Neuronal stem cell (in vitro differentiated cells): ENCODE measurements at regions not wholly inside any gene's neighbourhood (a gene's known extent, or its start where the extent isn't known, plus 50 kb on each side); places are given as distances from the start of the nearest gene placed in this dataset.

Source experiments
- DNase-seq: peaks from one replicate; pipeline ENCODE4 v3.0.0-alpha.2; 2013; ENCODE audit warnings: low spot score
- H2AFZ ChIP-seq: one replicate; pipeline ENCODE4 v1.6.1; 2013; ENCODE audit warnings: mild to moderate bottlenecking, low read length, inconsistent platforms
- H2AK5ac ChIP-seq: 2 replicates; pipeline ENCODE4 v1.6.1; 2013; ENCODE audit warnings: low read depth, mild to moderate bottlenecking, inconsistent platforms, low read length, moderate library complexity, mixed read lengths
- H2BK120ac ChIP-seq: 2 replicates; pipeline ENCODE4 v1.6.1; 2013; ENCODE audit warnings: low read depth, mild to moderate bottlenecking, inconsistent platforms, low read length, moderate library complexity, mixed read lengths
- H2BK12ac ChIP-seq: one replicate; pipeline ENCODE4 v1.6.1; 2013; ENCODE audit warnings: low read length, inconsistent platforms
- H2BK15ac ChIP-seq: 2 replicates; pipeline ENCODE4 v1.6.1; 2013; ENCODE audit warnings: mild to moderate bottlenecking, low read length, inconsistent platforms, mixed read lengths
- H2BK5ac ChIP-seq: one replicate; pipeline ENCODE4 v1.6.1; 2013; ENCODE audit warnings: inconsistent platforms, mild to moderate bottlenecking, low read length, moderate library complexity
- H3K14ac ChIP-seq: one replicate; pipeline ENCODE4 v1.6.1; 2013; ENCODE audit warnings: low read length, inconsistent platforms
- H3K18ac ChIP-seq: 2 replicates; pipeline ENCODE4 v1.6.1; 2013; ENCODE audit warnings: low read length, inconsistent platforms
- H3K23ac ChIP-seq: 2 replicates; pipeline ENCODE4 v1.6.1; 2013; ENCODE audit warnings: low read depth, mild to moderate bottlenecking, mixed read lengths, low read length, inconsistent platforms; ENCODE audit not compliant: poor library complexity
- H3K27ac ChIP-seq: replicated peaks from 3 replicates; pipeline ENCODE4 v1.5.1; 2013; ENCODE audit warnings: low read length, inconsistent platforms
- H3K27me3 ChIP-seq, 3 experiments: 2 replicates each; pipeline ENCODE4 v1.6.1; 2013; ENCODE audit warnings: low read length in 3 of 3, mild to moderate bottlenecking in 2 of 3, inconsistent platforms in 1 of 3, low read depth in 1 of 3, mixed read lengths in 1 of 3, moderate library complexity in 1 of 3; ENCODE audit not compliant: control insufficient read depth in 3 of 3, insufficient read depth in 3 of 3
- H3K36me3 ChIP-seq, 2 donors: replicated peaks in 1 of 2; 2 replicates each; pipeline ENCODE4 v1.6.1; 2013; ENCODE audit warnings: low read length in 2 of 2; ENCODE audit not compliant: control insufficient read depth in 2 of 2, insufficient read depth in 2 of 2
- H3K4ac ChIP-seq: 2 replicates; pipeline ENCODE4 v1.6.1; 2013; ENCODE audit warnings: inconsistent platforms, mild to moderate bottlenecking, low read length, moderate library complexity
- H3K4me1 ChIP-seq, 2 donors: 1 replicate in 1 of 2; 2 replicates in 1 of 2; pipeline ENCODE4 v1.6.1; 2013; ENCODE audit warnings: low read length in 2 of 2, low read depth in 1 of 2; ENCODE audit not compliant: control insufficient read depth in 2 of 2, insufficient read depth in 1 of 2
- H3K4me2 ChIP-seq: one replicate; pipeline ENCODE4 v1.6.1; 2013; ENCODE audit warnings: mild to moderate bottlenecking, low read length, inconsistent platforms; ENCODE audit not compliant: insufficient read depth, poor library complexity, severe bottlenecking
- H3K4me3 ChIP-seq, 2 donors: 2 replicates each; pipeline ENCODE4 v1.5.1; 2013; ENCODE audit warnings: low read length in 2 of 2, mild to moderate bottlenecking in 2 of 2, inconsistent platforms in 1 of 2, moderate library complexity in 1 of 2
- H3K79me1 ChIP-seq: one replicate; pipeline ENCODE4 v1.6.1; 2013; ENCODE audit warnings: low read depth, mild to moderate bottlenecking, inconsistent platforms, low read length, moderate library complexity
- H3K9ac ChIP-seq: one replicate; pipeline ENCODE4 v1.6.1; 2013; ENCODE audit warnings: mild to moderate bottlenecking, low read depth, low read length, inconsistent platforms; ENCODE audit not compliant: poor library complexity
- H3K9me3 ChIP-seq, 2 donors: replicated peaks in 1 of 2; 2 replicates each; pipeline versions ENCODE3 to v1.6.1; 2013; ENCODE audit warnings: low read length in 2 of 2, mild to moderate bottlenecking in 2 of 2, inconsistent platforms in 1 of 2, low read depth in 1 of 2, mixed read lengths in 1 of 2, moderate library complexity in 1 of 2; ENCODE audit not compliant: control insufficient read depth in 2 of 2, insufficient read depth in 1 of 2
- H4K8ac ChIP-seq: one replicate; pipeline ENCODE4 v1.6.1; 2013; ENCODE audit warnings: low read depth, mild to moderate bottlenecking, inconsistent platforms, low read length, moderate library complexity
- H4K91ac ChIP-seq: one replicate; pipeline ENCODE4 v1.6.1; 2013; ENCODE audit warnings: low read length, low read depth, mild to moderate bottlenecking, inconsistent platforms; ENCODE audit not compliant: poor library complexity
- WGBS, 2 donors: extraction: QIAGEN DNeasy Blood & Tissue Kit; methylation state at CpG; one replicate each; pipeline ENCODE4 v1.1.7; 2013; ENCODE audit warnings: missing lambda C conversion rate in 2 of 2, mixed read lengths in 1 of 2; ENCODE audit not compliant: insufficient read length in 2 of 2, insufficient replicate concordance in 1 of 2; ENCODE audit errors: extremely low coverage in 2 of 2; 5-methylcytosine and 5-hydroxymethylcytosine counted together

- Histone ChIP-seq H2BK5ac (no peak overlapping the region), H3K9me3 (no peaks in the 10 kb centered on the region), H3K4me2 (no peak overlapping the region), H3K79me1 (no peaks in the 10 kb centered on the region), H3K18ac (no peak overlapping the region), H3K4me1 (no peaks in the 10 kb centered on the region), H2AK5ac (no peak overlapping the region), H3K9ac (no peak overlapping the region), H2BK12ac (no peak overlapping the region), H3K14ac (no peak overlapping the region), H3K4me3 (no peak overlapping the region), H2BK120ac (no peak overlapping the region), H3K36me3 (no peaks in the 10 kb centered on the region), H3K27me3 (no peaks in the 10 kb centered on the region), H3K4ac (no peak overlapping the region), H2AFZ (no peak overlapping the region), H2BK15ac (no peak overlapping the region), H4K91ac (no peak overlapping the region), H3K23ac (no peak overlapping the region), H4K8ac (no peak overlapping the region), H3K27ac (no peak overlapping the region)
- whole genome bisulfite sequencing, 2 donors, result no CpG with 5 or more reads among the region's 2 CpGs
- DNase-seq, result no peak
These were observed 132.6 kb upstream of the CCL2 start for GRCh38 chr17:34122515-34122914.

GRCh38 chr17:34125010-34125409 is 130.1 kb upstream of the CCL2 start:
- Histone ChIP-seq H2BK120ac (no peak overlapping the region), H4K8ac (no peak overlapping the region), H2AK5ac (no peak overlapping the region), H3K4me3 (no peak overlapping the region), H3K4me1 (no peaks in the 10 kb centered on the region), H3K4ac (no peak overlapping the region), H3K9me3 (no peaks in the 10 kb centered on the region), H2BK5ac (no peak overlapping the region), H2BK15ac (no peak overlapping the region), H2AFZ (no peak overlapping the region), H3K79me1 (no peaks in the 10 kb centered on the region), H3K27me3 (no peaks in the 10 kb centered on the region), H3K9ac (no peak overlapping the region), H3K23ac (no peak overlapping the region), H4K91ac (no peak overlapping the region), H3K4me2 (no peak overlapping the region), H2BK12ac (no peak overlapping the region), H3K14ac (no peak overlapping the region), H3K36me3 (no peaks in the 10 kb centered on the region), H3K18ac (no peak overlapping the region), H3K27ac (no peak overlapping the region)
- no CpG with 5 or more reads among the region's 6 CpGs for WGBS, 2 donors
- DNase-seq, result no peak

GRCh38 chr17:34125921-34126320 is 129.2 kb upstream of the CCL2 start:
- no peak overlapping the region for H2BK15ac ChIP-seq
- no peak overlapping the region for H2BK120ac ChIP-seq
- H3K23ac ChIP-seq, result no peak overlapping the region
- H3K9me3 ChIP-seq, result no peaks in the 10 kb centered on the region
- no peak overlapping the region for H4K8ac ChIP-seq
- no peak overlapping the region for H3K18ac ChIP-seq
- H2AK5ac ChIP-seq, result no peak overlapping the region
- no peak overlapping the region for H3K4ac ChIP-seq
- H3K27ac ChIP-seq, result no peak overlapping the region
- H3K27me3 ChIP-seq, result no peaks in the 10 kb centered on the region
- H4K91ac ChIP-seq, result no peak overlapping the region
- no peak overlapping the region for H3K4me2 ChIP-seq
- no peaks in the 10 kb centered on the region for H3K36me3 ChIP-seq
- no peak overlapping the region for H2BK12ac ChIP-seq
- H3K79me1 ChIP-seq, result no peaks in the 10 kb centered on the region
- DNase-seq, result no peak
- H3K14ac ChIP-seq, result no peak overlapping the region
- no peak overlapping the region for H2BK5ac ChIP-seq
- H3K4me1 ChIP-seq, result peaks cover 0 to 2% of the 10 kb centered on the region in 2 donors
- no peak overlapping the region for H2AFZ ChIP-seq
- no peak overlapping the region for H3K4me3 ChIP-seq
- no CpG with 5 or more reads among the region's 3 CpGs for WGBS, 2 donors
- H3K9ac ChIP-seq, result no peak overlapping the region

GRCh38 chr17:34126496-34126895 is 128.6 kb upstream of the CCL2 start:
- H3K36me3 ChIP-seq, result no peaks in the 10 kb centered on the region
- H3K27ac ChIP-seq, result no peak overlapping the region
- H4K91ac ChIP-seq, result no peak overlapping the region
- no peaks in the 10 kb centered on the region for H3K79me1 ChIP-seq
- H2AFZ ChIP-seq, result no peak overlapping the region
- H3K23ac ChIP-seq, result no peak overlapping the region
- no peaks in the 10 kb centered on the region for H3K27me3 ChIP-seq
- H3K4ac ChIP-seq, result no peak overlapping the region
- no CpG with 5 or more reads among the region's 7 CpGs for WGBS, 2 donors
- peaks cover 0 to 7% of the 10 kb centered on the region in 2 donors for H3K4me1 ChIP-seq
- no peak overlapping the region for H3K4me3 ChIP-seq
- H2BK5ac ChIP-seq, result no peak overlapping the region
- no peak overlapping the region for H3K18ac ChIP-seq
- H3K14ac ChIP-seq, result peak overlapping the region; percentile 39
- no peak overlapping the region for H2AK5ac ChIP-seq
- H3K9ac ChIP-seq, result no peak overlapping the region
- H2BK12ac ChIP-seq, result no peak overlapping the region
- no peak overlapping the region for H2BK15ac ChIP-seq
- no peak for DNase-seq
- no peak overlapping the region for H2BK120ac ChIP-seq
- H3K4me2 ChIP-seq, result no peak overlapping the region
- H3K9me3 ChIP-seq, result no peaks in the 10 kb centered on the region
- H4K8ac ChIP-seq, result no peak overlapping the region
